LNCaP clone FGC (cell line): ENCODE measurements at regions not wholly inside any gene's neighbourhood (a gene's known extent, or its start where the extent isn't known, plus 50 kb on each side); places are given as distances from the start of the nearest gene placed in this dataset.
"Not testable (repeated sequence)": the region's sequence is repeated elsewhere in the genome, so short reads cannot be mapped to it uniquely, and the experiment has no call there.

Source experiments
- DNase-seq: peaks from one replicate; pipeline ENCODE4 v3.0.0-alpha.2; 2011; ENCODE audit warnings: low read depth
- H3K4me3 ChIP-seq: 2 replicates; pipeline ENCODE4 v1.5.1; 2011; ENCODE audit warnings: mild to moderate bottlenecking, low read depth, low read length, control low read depth
- TF ChIP-seq, protein P1 (sequence below): IDR thresholded peaks from 2 replicates; pipeline ENCODE4 v1.5.1; 2012; ENCODE audit warnings: mild to moderate bottlenecking; ENCODE audit not compliant: control insufficient read depth, insufficient read depth; ENCODE audit errors: extremely low read depth

DNA sequence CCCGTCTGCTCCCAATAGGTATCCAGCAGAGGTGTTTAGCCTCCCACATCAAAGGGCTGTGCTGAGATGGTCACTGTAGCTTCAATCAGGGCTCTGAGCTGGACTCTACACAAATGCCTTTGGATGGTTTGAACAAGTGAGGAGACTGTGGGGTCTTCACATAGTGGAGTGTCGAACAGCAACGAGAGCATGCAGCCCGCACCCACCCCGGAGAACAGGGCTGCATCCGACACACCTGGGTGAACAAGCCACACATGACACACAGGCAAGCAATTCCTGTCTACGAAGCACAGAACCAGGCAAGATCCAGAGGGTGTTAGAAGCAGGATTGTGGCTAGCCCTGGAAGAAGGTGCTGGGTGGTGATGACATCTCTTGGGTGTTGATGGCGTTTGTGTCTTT, 58.0 kb upstream of the FGF3 start:
- no peak for DNase-seq
- no peak overlapping the region for H3K4me3 ChIP-seq
- TF ChIP-seq, protein P1, sequence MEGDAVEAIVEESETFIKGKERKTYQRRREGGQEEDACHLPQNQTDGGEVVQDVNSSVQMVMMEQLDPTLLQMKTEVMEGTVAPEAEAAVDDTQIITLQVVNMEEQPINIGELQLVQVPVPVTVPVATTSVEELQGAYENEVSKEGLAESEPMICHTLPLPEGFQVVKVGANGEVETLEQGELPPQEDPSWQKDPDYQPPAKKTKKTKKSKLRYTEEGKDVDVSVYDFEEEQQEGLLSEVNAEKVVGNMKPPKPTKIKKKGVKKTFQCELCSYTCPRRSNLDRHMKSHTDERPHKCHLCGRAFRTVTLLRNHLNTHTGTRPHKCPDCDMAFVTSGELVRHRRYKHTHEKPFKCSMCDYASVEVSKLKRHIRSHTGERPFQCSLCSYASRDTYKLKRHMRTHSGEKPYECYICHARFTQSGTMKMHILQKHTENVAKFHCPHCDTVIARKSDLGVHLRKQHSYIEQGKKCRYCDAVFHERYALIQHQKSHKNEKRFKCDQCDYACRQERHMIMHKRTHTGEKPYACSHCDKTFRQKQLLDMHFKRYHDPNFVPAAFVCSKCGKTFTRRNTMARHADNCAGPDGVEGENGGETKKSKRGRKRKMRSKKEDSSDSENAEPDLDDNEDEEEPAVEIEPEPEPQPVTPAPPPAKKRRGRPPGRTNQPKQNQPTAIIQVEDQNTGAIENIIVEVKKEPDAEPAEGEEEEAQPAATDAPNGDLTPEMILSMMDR, result no peak

DNA sequence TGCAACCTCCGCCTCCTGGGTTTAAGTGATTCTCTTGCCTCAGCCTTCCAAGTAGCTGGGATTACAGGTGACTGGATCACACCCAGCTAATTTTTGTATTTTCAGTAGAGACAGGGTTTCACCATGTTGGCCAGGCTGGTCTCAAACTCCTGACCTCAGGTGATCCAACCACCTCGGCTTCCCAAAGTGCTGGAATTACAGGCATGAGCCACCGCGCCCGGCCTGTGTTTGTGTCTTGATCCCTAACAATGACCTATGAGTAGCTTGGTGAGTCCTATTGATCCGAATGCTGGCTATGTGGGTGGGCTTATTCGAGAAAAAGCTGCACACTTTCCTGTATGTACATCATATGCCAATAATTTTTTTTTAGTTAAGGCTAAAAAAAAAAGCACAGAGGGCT, 58.5 kb upstream of the FGF3 start:
- DNase-seq, H3K4me3 ChIP-seq: not testable (repeated sequence)

DNA sequence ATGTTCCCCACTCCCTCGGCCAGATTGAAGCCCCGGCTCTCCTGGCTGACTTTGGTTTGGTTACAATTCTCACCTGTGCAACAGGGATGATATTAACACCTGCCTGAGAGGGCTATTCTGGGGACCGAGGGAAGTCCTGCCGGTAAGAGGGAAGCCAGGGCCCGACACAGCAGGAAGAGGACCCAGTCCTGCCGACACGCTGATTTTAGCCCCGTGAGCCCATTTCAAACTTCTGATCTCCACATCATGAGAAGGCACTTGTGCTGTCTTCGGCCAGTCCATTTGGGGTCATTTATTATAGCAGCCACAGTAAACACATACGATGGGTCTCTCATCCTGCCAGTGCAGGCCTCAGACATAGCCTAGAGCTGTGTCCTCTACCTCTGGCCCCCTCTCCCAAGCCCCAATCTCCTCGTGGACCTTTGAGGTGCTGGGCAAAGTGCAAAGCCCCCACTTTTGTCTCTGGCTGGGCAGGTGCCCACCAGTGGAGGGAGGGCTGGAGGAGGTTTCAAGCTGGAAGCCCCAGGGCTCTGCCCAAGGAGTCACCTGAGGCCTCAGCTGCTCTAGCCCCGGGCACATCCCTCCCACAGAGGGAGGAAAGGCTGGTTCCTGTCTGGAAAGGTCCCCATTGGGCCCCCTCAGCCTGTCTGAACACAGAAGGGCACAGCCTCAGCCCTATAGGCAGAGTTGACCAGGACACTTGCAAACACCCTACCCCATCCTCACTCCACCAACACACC, 59.1 kb upstream of the FGF3 start:
- TF ChIP-seq, protein P1, result no peak
- DNase-seq, result no peak
- no peak overlapping the region for H3K4me3 ChIP-seq

DNA sequence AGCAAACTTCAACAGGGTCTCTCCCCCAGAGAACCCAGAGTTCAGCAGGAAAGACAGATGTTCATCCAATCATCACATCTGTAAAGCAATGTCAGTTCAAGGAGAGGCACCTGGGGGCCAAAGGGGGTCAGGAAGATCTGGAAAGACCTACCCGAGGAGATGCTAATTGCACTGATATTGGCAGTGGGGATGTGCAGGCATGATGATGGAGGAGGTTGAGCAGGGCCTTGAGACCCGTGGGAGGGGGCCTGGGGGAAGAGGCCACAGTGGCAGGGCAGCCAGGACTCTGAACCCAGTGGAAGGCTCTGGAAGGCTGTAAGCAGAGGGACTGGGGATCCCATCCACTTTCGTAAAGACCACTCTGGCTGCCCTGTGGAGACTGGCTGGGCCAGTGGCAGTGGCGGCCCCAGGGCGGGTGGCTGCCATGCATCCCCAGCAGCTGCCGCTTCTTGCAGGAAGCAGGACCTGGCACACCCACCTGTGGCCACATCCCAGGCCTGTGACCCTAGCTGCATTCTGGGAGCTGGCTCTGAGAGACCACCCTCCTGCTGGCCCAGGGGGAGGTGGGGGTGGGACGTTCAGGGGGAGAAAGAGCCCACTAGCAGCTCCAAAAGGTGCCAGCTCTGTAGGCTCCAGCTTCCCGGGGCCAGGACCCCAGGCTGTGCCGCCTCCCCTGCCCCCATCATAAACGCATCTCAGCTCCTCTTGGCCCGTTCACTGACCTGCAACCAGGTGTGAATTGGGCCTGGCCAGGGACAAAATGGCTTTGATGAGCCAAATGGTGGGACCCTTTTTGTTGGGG, 59.9 kb upstream of the FGF3 start:
- TF ChIP-seq, protein P1, result no peak
- DNase-seq, result no peak
- no peak overlapping the region for H3K4me3 ChIP-seq

DNA sequence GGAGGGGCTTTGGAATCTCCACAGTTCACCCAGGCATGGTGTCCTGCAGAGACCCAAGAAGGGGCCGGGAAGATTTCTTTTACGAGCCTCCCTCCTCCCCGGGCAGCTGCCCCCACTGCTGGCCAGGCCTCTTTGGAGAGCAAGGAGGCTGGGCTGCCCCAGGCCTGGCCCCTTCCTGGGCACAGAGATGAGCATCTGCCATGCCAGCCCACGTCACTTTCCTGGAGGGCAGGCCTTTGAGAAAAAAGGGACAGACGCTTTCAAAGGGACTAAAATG, 60.5 kb upstream of the FGF3 start:
- no peak for DNase-seq
- no peak overlapping the region for H3K4me3 ChIP-seq
- TF ChIP-seq, protein P1, result no peak

DNA sequence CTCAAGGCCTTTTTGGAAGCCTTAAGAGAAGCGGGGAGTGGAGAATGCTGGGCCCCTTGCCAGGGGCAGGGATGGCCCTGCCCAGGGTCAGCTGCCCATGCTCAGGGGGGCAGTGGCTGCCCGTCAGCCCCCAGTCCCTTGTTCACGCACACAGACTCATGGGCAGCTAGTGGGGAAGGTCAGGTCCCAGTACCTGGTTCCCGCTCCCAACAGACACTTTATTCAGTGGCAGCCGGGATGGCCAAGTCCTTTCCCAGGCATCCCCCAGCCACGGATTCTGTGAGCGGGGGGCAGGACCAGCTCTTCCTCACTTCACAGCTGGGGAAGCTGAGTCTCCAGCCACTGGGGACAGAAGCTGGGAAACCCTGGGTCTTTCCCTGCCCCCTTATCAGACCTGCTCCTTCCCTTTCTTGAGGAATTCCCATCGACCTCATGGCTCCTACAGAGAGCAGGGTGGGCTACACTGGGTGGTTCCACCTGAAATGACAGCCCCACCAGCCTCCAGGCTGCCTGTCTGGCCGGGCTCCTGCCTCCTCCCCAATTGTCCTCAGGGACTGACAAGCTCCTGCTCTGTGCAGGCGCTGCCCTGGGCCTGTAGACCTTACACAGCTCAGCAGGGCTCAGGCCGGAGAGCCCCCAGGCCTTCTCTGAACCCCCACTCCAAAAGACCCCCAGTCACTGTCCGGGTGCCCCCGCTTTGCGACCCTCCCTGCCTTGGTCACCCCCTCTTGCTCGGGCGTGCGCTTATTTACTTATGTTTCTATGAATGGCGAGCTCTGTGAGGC, 61.0 kb upstream of the FGF3 start:
- H3K4me3 ChIP-seq, result no peak overlapping the region
- TF ChIP-seq, protein P1, result no peak
- DNase-seq, result no peak

DNA sequence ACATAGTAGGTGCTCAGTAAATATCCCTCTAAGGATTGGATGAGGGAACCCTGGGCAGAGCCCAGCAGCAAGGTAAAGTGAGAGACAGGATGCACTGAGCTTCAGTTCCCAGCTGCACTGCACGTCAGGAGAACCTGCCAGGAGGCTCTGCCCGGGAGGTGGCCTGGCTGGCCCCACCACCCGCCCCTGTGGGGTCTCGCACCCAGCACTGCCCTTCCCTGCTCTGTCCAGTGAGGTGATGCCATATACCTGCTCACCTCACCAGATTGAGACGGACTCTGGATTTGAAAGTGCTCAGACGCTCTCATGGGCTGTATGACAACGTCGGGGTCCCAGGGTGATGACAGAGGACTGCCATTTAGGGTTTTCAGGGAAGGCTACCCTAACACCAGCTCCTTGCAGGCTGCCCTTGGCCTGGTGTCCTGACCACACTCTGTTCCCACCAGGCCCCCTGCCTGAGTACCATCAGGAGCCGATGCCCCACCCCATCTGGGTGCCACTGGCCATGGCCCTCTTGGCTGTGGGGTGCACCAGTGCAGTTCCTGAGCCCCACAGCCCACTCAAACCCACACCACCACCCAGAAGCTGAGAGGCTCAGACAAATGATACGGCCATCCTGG, 61.7 kb upstream of the FGF3 start:
- H3K4me3 ChIP-seq, result no peak overlapping the region
- no peak for DNase-seq
- TF ChIP-seq, protein P1, result no peak
